Testis (tissue), 2 donors: ENCODE measurements at regions not wholly inside any gene's neighbourhood (a gene's known extent, or its start where the extent isn't known, plus 50 kb on each side); places are given as distances from the start of the nearest gene placed in this dataset.
"Not testable (repeated sequence)": the region's sequence is repeated elsewhere in the genome, so short reads cannot be mapped to it uniquely, and the experiment has no call there.

Experiments
- CTCF ChIP-seq, 3 experiments: fragments of 450-650 bp in 2 of 3; fragments of 200-600 bp in 1 of 3; sonication (generic) in 1 of 3; IDR thresholded peaks; one replicate each; pipeline ENCODE4 v1.5.1; 2016 to 2019; ENCODE audit warnings: antibody characterized with exemption in 3 of 3, mild to moderate bottlenecking in 2 of 3, moderate library complexity in 1 of 3
- POLR2A ChIP-seq: fragments of 450-650 bp; IDR thresholded peaks from one replicate; pipeline ENCODE4 v1.6.1; 2017; ENCODE audit warnings: antibody characterized with exemption, mild to moderate bottlenecking, moderate library complexity

DNA sequence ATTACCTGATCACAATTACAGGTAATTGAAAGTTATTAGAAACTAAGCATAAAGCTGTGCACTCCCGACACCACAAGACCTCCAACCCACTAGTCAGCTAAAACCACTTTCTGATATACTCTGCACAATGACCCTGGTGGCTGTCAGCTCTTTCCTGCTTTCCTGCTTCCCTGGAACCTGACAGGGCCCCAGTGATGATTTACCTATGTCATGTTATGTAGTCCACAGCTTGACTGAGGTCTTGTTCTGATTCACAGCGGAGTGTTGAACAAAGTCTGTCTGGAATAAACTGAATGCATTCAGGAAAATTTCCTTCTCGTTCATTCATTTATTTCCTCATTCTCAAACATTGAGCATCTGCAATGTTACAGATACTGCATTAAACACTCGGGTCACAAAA, 136.5 kb downstream of the SPDYE17 start:
- TF ChIP-seq POLR2A; CTCF (IDR thresholded peaks at IDR 0.05): not testable (repeated sequence)
